Activated naive CD4-positive, alpha-beta T cell treated with anti-CD3 and anti-CD28 coated beads for 36 hours (primary cell): ENCODE measurements at regions not wholly inside any gene's neighbourhood (a gene's known extent, or its start where the extent isn't known, plus 50 kb on each side); places are given as distances from the start of the nearest gene placed in this dataset.

Experiments used
- CTCF ChIA-PET: fragments of 350-600 bp; sonication (Branson Sonifier 250); formaldehyde crosslinking; loops from one replicate; lab custom pipeline; 2021; ENCODE audit warnings: antibody characterized with exemption; lab: Charles Lee
- DNase-seq: peaks from one replicate; pipeline ENCODE4 v3.0.0-alpha.2; 2020
- H3K27ac Mint-ChIP-seq: one replicate; pipeline ENCODE4 v1.8.0; 2021; ENCODE audit warnings: mild to moderate bottlenecking, mixed read lengths
- H3K27me3 Mint-ChIP-seq: one replicate; pipeline ENCODE4 v1.8.0; 2021; ENCODE audit warnings: low read depth, mixed read lengths
- H3K36me3 Mint-ChIP-seq: one replicate; pipeline ENCODE4 v1.8.0; 2021; ENCODE audit warnings: low read depth, mixed read lengths
- H3K4me1 Mint-ChIP-seq: one replicate; pipeline ENCODE4 v1.8.0; 2021; ENCODE audit warnings: low read depth, mixed read lengths
- H3K4me3 Mint-ChIP-seq: one replicate; pipeline ENCODE4 v1.8.0; 2021; ENCODE audit warnings: mild to moderate bottlenecking, moderate library complexity, mixed read lengths
- H3K9me3 Mint-ChIP-seq: one replicate; pipeline ENCODE4 v1.8.0; 2021; ENCODE audit warnings: mixed read lengths
- intact Hi-C: fragments of 100-400 bp; cut with micrococcal nuclease; formaldehyde crosslinking; loops from one replicate; pipeline ENCODE4 v1.15.1; 2023

DNA sequence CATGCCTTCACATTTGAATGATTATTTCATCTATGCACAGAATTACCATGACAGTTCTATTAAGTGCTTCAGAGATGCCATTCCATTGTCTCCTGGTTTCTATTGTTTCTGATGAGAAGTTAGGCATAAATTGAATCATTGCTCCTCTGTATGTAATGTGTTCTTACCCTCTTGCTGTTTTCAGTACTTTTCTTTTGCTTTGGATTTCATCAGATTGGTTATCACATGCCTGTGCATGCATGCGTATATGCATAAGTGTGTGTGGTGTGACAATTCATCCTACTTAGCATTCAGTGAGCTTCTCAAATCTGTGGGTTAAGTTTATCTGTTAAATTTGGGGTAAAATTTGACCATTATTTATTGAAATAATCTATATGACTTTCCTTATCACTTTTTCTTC is 263.3 kb upstream of the RND3 start:
- DNase-seq: no peak
- H3K4me1 Mint-ChIP-seq: no peaks in the 10 kb centered on the region
- CTCF ChIA-PET: no interaction called here
- H3K27ac Mint-ChIP-seq: no peak overlapping the region
- intact Hi-C loops: no loop called here
- H3K9me3 Mint-ChIP-seq: peaks cover 1% of the 10 kb centered on the region
- no peak overlapping the region for H3K4me3 Mint-ChIP-seq
- H3K36me3 Mint-ChIP-seq: no peaks in the 10 kb centered on the region
- no peaks in the 10 kb centered on the region for H3K27me3 Mint-ChIP-seq

DNA sequence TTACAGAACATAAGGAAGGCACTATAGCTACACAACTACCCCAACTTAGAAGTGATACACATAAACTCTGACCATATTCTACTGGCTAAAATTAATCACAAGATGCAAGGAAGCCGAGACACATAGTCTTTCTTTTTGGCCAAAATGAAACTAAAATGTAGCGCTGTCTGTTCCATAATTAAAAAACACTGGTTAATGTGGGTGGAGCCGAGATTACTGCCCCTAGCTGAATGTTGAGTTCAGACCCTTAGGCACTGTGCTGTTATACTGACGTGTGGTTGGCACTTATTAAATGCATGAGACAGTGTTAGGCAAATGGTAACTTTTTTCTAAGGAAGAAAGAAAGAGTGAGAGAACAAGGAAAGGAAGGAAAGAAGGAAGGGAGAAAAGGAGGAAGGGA is 254.6 kb upstream of the RND3 start:
- H3K36me3 Mint-ChIP-seq: no peaks in the 10 kb centered on the region
- intact Hi-C loops: no loop called here
- H3K4me3 Mint-ChIP-seq: no peak overlapping the region
- no peaks in the 10 kb centered on the region for H3K9me3 Mint-ChIP-seq
- H3K4me1 Mint-ChIP-seq: no peaks in the 10 kb centered on the region
- no peak overlapping the region for H3K27ac Mint-ChIP-seq
- no peaks in the 10 kb centered on the region for H3K27me3 Mint-ChIP-seq
- CTCF ChIA-PET: no interaction called here
- DNase-seq: no peak

DNA sequence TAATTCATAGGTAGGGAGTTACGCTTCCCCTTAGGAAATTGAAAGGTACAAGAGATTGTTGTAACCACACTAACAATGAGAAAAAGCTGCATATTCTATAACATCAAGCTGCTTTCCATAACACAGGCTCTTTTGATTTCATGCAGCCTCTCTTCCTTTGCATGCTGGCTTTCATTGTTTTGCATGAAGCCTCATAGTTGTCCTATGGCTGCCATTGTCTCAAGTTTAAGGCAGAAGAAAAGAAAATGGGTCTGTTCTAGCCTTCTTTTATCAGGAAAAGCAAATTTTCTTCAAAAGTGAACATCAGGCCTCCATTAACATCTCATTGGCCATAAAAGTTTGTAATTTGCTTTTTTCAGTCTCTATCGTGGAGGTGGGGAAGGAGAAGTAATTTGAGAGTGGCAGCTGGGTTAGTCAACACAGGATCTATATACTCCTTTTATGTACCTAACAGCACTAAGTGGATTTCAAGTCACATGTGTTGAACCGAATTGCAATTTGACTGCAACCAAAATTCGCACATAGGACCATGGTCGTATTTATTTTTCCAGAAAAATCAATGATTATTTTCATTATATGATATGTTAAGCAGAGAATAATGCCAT is 248.5 kb upstream of the RND3 start:
- no peak for DNase-seq
- no peaks in the 10 kb centered on the region for H3K9me3 Mint-ChIP-seq
- no peaks in the 10 kb centered on the region for H3K36me3 Mint-ChIP-seq
- intact Hi-C loops: no loop called here
- H3K4me3 Mint-ChIP-seq: no peak overlapping the region
- CTCF ChIA-PET: interaction anchor here (0.7 kb wide), 1 partner anchor 21 kb away, joined by 3 read pairs; no protein-coding TSS in a partner anchor
- H3K27ac Mint-ChIP-seq: no peak overlapping the region
- no peaks in the 10 kb centered on the region for H3K27me3 Mint-ChIP-seq
- H3K4me1 Mint-ChIP-seq: no peaks in the 10 kb centered on the region

GRCh38 chr2:150733051-150733618 is 245.7 kb upstream of the RND3 start:
- CTCF ChIA-PET: no interaction called here
- intact Hi-C loops: no loop called here
- H3K4me3 Mint-ChIP-seq: no peak overlapping the region
- no peaks in the 10 kb centered on the region for H3K4me1 Mint-ChIP-seq
- DNase-seq: no peak
- H3K27ac Mint-ChIP-seq: no peak overlapping the region
- H3K36me3 Mint-ChIP-seq: no peaks in the 10 kb centered on the region
- H3K9me3 Mint-ChIP-seq: no peaks in the 10 kb centered on the region
- H3K27me3 Mint-ChIP-seq: no peaks in the 10 kb centered on the region

DNA sequence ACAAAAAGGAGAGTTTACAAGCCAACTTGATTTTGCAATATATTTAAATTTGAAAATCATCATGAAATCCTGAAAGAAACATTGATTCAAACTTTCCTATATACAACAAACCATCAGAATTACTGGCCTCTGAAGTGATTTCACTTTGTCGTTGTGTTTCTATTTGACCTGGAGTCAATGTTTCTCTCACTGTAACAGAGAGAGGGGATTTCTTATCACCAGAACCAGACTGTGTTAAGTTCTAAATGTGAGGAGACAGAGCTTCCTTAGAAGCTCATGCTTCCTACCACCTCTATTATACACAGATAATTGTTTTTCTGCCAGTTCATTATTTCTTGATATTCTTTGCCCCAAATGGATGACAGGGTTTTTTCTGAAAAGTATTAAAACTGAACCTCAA is 245.0 kb upstream of the RND3 start:
- Mint-ChIP-seq H3K36me3 (no peaks in the 10 kb centered on the region), H3K27me3 (no peaks in the 10 kb centered on the region), H3K4me1 (no peaks in the 10 kb centered on the region), H3K4me3 (no peak overlapping the region), H3K27ac (no peak overlapping the region), H3K9me3 (no peaks in the 10 kb centered on the region)
- DNase-seq: no peak
- intact Hi-C loops: no loop called here
- CTCF ChIA-PET: no interaction called here

DNA sequence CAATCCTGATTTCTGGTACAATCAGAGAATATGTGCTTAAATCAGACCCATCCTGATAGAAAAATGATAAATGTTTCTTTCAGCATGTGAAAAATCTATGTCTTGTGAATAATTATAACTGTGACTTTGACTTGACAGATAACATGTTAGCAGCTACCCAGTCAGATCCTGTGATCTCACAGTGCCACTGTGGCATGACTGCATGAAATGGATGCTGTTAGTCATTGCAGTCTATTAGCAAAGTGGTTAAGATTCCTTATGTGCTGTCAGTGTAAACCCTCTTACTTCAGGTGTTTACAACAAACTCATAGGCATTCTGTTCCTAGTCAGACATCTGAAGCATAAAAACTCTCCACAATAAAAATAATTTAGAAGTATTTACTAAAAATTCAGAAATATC is 244.6 kb upstream of the RND3 start:
- no peaks in the 10 kb centered on the region for H3K4me1 Mint-ChIP-seq
- no peaks in the 10 kb centered on the region for H3K9me3 Mint-ChIP-seq
- H3K4me3 Mint-ChIP-seq: no peak overlapping the region
- H3K27ac Mint-ChIP-seq: no peak overlapping the region
- no peaks in the 10 kb centered on the region for H3K27me3 Mint-ChIP-seq
- CTCF ChIA-PET: no interaction called here
- no peak for DNase-seq
- intact Hi-C loops: no loop called here
- H3K36me3 Mint-ChIP-seq: no peaks in the 10 kb centered on the region

GRCh38 chr2:150729495-150729955 is 242.1 kb upstream of the RND3 start:
- H3K9me3 Mint-ChIP-seq: peaks cover 2% of the 10 kb centered on the region
- H3K4me3 Mint-ChIP-seq: no peak overlapping the region
- no peaks in the 10 kb centered on the region for H3K27me3 Mint-ChIP-seq
- DNase-seq: no peak
- H3K4me1 Mint-ChIP-seq: no peaks in the 10 kb centered on the region
- no peak overlapping the region for H3K27ac Mint-ChIP-seq
- H3K36me3 Mint-ChIP-seq: no peaks in the 10 kb centered on the region
- CTCF ChIA-PET: no interaction called here
- intact Hi-C loops: no loop called here

DNA sequence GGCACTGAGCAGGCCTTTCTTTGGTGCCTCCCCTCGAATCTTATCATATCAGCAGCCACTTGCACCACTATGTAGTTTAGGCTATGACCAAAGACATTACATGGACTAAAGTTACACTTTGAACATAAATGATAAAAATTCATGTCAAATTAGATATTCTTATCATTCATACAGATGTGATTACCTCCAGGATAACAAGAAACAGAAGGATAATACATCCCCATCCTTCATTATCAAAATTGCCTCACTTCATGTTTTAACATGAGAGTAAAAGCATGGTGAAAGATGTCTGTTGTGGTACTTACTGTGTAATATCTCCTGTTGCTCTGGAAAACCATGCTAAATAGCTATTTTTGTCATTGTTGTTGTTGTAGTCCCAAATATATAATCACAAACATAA is 230.8 kb upstream of the RND3 start:
- H3K4me1 Mint-ChIP-seq: no peaks in the 10 kb centered on the region
- intact Hi-C loops: no loop called here
- DNase-seq: no peak
- no peak overlapping the region for H3K4me3 Mint-ChIP-seq
- no peaks in the 10 kb centered on the region for H3K36me3 Mint-ChIP-seq
- no peak overlapping the region for H3K27ac Mint-ChIP-seq
- no peaks in the 10 kb centered on the region for H3K9me3 Mint-ChIP-seq
- no peaks in the 10 kb centered on the region for H3K27me3 Mint-ChIP-seq
- CTCF ChIA-PET: no interaction called here

GRCh38 chr2:150716186-150716585 is 228.7 kb upstream of the RND3 start:
- Mint-ChIP-seq H3K27ac (no peak overlapping the region), H3K4me1 (no peaks in the 10 kb centered on the region), H3K27me3 (no peaks in the 10 kb centered on the region), H3K9me3 (no peaks in the 10 kb centered on the region), H3K4me3 (no peak overlapping the region), H3K36me3 (no peaks in the 10 kb centered on the region)
- CTCF ChIA-PET: no interaction called here
- no peak for DNase-seq
- intact Hi-C loops: no loop called here

DNA sequence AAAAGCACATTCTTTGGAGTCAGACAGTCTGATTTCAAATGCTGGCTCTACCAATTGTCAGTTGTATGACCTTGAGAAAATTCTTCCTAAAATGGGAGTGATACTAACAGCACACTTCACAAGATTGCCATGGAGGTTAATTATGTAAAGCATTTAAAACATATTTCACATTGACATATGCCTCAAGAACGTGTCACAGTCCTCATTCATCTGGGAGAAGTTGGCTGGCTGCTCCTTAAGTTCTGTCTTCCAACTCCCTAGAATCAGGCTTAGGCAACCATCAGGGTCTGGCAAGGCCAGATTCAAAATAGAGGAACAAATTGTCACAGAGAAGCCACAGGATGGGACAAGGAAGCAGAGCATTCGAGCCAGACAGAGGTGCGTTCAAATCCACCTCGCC is 228.0 kb upstream of the RND3 start:
- no peak for DNase-seq
- CTCF ChIA-PET: no interaction called here
- Mint-ChIP-seq H3K4me3 (no peak overlapping the region), H3K4me1 (no peaks in the 10 kb centered on the region), H3K9me3 (no peaks in the 10 kb centered on the region), H3K27ac (no peak overlapping the region), H3K36me3 (no peaks in the 10 kb centered on the region), H3K27me3 (no peaks in the 10 kb centered on the region)
- intact Hi-C loops: no loop called here

- no peak for DNase-seq
- H3K36me3 Mint-ChIP-seq: no peaks in the 10 kb centered on the region
- H3K4me1 Mint-ChIP-seq: no peaks in the 10 kb centered on the region
- no peaks in the 10 kb centered on the region for H3K9me3 Mint-ChIP-seq
- H3K4me3 Mint-ChIP-seq: no peak overlapping the region
- CTCF ChIA-PET: no interaction called here
- intact Hi-C loops: no loop called here
- no peaks in the 10 kb centered on the region for H3K27me3 Mint-ChIP-seq
- no peak overlapping the region for H3K27ac Mint-ChIP-seq
Observed at GRCh38 chr2:150710916-150711315, 223.4 kb upstream of the RND3 start.

GRCh38 chr2:150710041-150710440 is 222.6 kb upstream of the RND3 start:
- Mint-ChIP-seq H3K9me3 (no peaks in the 10 kb centered on the region), H3K27ac (no peak overlapping the region), H3K4me3 (no peak overlapping the region), H3K4me1 (no peaks in the 10 kb centered on the region), H3K27me3 (no peaks in the 10 kb centered on the region), H3K36me3 (no peaks in the 10 kb centered on the region)
- intact Hi-C loops: no loop called here
- CTCF ChIA-PET: no interaction called here
- DNase-seq: no peak

DNA sequence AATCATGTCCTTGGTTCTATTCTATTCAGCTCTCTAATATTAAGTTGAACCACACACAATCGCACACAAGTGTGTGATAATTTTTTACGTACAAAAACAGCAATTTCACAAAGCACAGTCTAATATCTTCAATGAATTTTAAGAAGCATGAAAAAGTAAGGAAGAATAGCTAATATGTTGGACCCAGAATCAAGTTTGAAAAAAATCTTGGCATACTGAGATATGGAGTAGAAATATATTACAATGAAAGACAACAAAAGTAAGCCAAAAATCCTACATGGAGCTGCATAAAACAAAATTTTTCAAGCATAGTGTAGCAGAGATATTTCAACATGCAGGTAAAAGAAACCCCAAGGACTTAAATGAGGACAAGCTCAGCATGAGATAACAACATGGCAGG is 219.1 kb upstream of the RND3 start:
- H3K4me1 Mint-ChIP-seq: no peaks in the 10 kb centered on the region
- no peak overlapping the region for H3K4me3 Mint-ChIP-seq
- CTCF ChIA-PET: no interaction called here
- intact Hi-C loops: no loop called here
- no peaks in the 10 kb centered on the region for H3K27me3 Mint-ChIP-seq
- DNase-seq: no peak
- H3K36me3 Mint-ChIP-seq: no peaks in the 10 kb centered on the region
- no peak overlapping the region for H3K27ac Mint-ChIP-seq
- no peaks in the 10 kb centered on the region for H3K9me3 Mint-ChIP-seq
